GM18873 (cell line): ENCODE measurements at regions not wholly inside any gene's neighbourhood (a gene's known extent, or its start where the extent isn't known, plus 50 kb on each side); places are given as distances from the start of the nearest gene placed in this dataset.

ENCODE experiments used
- ATAC-seq: cut with Tn5 transposase; IDR thresholded peaks from one replicate; pipeline ENCODE4 v1.9.1; 2021; ENCODE audit warnings: mild to moderate bottlenecking, moderate library complexity, moderate number of reproducible peaks; ENCODE audit not compliant: unreplicated experiment, low FRiP score

DNA sequence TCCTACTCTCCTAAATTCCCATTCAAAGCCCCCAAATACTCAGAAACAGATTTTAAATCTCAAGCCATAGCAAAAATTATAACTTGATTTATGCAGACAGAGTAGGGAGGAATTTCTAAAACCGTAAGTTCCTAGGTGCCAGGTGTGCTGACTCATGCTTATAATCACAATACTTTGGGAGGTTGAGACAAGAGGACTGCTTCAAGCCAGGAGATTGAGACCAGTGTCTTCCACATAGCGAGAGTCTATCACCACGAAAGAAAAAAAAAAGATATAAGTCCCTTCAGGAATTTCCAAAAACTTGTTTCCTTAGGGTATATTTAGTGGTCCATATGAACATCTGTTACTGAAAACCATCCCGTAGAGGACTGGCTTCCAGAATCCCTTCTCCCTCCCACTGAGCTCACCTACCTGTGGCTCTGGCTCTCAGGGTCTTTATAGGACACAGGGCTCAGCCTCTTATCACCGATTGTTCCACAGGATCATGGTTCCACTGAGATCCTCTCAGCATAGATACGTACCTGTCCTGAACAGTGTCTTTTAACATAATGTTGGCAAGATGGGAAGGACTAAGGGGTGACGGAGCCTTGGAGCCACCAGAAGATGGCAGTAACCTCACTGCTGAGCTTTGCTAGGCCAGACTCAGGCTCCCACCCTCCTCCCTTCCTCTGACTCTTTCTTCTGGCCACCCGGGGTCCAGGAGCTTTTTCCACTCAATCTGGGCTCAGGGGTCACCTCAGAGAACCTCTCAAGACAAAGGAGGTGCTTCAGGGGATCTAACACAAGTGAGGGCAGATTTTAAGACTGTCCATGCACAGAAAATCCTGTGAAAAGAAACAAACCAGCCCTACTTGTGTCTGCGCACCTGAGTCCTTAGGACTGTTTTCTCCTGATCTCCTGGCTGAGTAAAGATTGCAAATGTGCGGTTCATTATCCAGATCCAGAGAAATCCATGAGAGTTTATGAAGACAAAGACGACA is 117.5 kb upstream of the TOP3B start:
- no peak for ATAC-seq

DNA sequence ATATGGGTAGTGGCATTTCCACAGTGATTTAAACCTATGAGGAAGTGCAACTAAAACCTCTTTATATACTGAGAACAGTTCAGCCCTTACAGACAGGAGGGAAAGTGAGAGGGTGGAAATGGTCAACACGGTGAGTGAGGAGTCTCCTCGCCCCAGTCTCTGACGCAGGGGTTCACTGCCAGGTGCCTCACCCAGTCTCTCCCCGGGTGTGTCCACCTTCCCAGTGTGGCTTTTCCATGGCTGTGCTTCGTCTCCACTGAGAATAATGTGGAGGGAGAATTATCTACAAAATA is 116.6 kb upstream of the TOP3B start:
- ATAC-seq, result no peak

DNA sequence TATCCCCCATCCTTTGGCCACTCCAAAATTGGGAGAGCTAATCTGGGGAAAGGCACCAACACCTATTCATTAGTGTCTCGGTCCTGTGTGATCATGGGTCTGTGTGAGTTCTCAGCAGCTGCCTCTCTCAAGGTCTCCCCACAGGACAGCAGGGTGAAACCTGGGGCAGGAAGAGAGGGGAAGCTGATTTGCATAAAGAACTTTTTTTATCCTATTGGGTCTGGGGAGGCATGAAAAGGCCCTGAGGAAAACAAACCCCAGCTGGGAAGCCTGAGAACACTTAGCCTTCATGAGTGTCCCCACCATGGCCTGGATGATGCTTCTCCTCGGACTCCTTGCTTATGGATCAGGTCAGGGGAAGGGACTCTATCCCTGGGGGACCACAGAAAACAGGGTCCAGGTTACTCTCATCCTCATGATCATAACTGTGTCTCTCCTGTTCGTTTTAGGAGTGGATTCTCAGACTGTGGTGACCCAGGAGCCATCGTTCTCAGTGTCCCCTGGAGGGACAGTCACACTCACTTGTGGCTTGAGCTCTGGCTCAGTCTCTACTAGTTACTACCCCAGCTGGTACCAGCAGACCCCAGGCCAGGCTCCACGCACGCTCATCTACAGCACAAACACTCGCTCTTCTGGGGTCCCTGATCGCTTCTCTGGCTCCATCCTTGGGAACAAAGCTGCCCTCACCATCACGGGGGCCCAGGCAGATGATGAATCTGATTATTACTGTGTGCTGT is 116.0 kb upstream of the TOP3B start:
- ATAC-seq, result no peak

DNA sequence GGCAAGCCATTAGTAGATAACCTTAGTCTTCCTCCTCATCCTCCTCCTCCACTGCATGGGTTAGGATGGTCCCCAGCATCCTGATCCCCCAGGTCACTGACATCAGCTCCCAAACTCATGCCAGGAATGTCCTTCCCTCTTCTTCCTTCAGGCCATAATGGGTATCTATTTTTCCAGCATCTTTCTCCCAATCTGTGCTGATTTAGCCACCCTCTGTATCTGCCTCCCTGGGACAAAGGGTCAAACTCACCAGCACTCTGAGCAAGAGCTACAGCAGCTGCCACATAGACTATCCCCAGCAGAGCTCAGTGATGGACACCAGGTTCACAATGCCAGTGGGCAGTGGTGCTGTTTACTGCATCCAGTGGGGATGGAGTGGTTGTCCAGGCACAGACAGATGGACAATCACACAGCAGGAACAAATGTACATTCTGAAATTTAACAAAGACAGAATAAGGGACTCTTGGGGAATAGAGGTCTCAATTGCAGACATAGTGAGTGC is 115.2 kb upstream of the TOP3B start:
- no peak for ATAC-seq

DNA sequence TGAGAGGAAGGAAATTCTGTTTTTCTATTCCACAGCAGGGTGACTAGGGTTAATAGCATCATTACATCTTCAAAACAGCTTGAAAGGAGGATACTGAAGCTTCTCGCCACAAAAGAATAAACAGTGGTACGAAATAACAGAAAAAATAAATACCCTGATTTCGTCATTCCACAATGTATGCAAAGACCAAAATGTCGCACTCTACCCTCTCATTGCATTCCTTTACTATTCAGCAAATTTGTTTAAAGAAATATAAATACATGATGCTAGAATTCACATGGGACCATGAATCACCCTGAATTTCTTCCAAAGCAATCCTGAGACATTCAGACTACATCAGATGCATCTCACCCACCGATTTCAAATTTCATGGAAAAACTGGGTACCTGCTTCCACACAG is 112.3 kb upstream of the TOP3B start:
- no peak for ATAC-seq

DNA sequence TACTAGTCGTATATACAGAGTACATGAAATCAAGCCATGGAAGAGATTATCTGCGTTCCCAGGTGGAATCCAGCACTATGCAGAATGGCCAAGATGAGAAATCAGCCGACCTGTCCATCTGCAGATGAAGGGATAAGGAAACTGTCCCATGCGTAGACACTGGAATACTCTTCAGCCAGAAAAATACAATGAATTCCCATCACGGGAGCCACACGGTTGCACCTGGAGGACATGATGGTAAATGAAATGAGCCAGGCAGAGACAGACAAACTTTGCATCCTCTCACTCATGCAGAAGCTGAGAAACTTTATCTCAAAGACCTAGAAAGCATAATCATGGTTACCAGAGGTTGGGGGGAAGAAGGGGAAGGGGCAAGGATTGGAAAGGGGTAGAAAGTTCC is 111.9 kb upstream of the TOP3B start:
- ATAC-seq, result no peak

DNA sequence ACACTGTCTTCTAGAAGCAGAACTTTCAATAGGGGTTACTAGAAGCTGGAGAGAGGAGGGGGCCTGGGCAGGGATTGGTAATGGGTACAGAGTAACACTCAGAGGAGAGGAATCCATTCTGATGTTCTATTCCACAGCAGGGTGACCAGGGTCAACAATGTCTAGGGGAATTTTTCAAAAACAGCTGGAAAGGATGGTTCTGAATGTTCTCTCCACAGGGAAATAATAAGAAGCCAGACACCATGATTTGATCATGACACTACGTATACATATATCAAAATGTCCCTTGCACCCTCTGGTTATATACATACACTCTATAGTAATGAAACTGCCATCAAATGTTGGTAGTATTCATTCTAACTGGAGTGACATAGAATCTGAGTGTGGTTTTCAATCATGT is 111.2 kb upstream of the TOP3B start:
- ATAC-seq, result no peak

DNA sequence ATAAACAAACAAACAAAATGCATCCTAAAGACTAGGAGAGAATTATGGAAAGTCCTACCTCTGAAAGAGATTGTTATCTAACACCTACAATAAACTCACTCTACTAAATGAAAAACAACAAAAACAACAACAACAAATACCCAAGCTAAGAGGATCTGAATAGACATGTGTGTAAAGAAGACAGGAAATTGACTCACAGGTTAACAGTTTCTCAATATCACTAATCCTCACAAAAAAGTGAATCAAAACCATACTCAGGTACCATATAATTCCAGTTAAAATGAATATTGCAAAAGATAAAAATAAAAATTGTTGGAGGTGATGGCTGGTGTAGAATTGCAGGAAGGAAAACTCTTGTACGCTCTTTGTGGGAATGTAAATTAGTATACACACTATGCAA is 110.4 kb upstream of the TOP3B start:
- ATAC-seq, result no peak

DNA sequence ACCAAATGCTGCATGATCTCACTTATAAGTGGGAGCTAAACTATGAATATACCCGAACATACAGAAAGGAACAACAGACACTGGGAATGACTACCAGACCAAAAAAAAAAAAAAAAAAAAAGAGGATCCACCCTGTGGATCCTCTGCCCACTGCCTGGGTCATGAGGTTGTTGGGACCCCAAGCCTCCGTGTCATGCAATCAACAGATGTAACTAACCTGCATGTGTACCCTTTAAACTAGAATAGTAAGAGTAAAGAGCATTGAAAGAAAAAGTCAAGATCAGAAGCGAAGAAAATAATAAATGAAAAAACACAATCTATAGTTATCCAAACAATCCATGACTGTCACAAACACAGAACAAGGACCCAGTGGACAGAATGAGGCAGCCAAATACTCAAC is 109.5 kb upstream of the TOP3B start:
- ATAC-seq, result no peak

DNA sequence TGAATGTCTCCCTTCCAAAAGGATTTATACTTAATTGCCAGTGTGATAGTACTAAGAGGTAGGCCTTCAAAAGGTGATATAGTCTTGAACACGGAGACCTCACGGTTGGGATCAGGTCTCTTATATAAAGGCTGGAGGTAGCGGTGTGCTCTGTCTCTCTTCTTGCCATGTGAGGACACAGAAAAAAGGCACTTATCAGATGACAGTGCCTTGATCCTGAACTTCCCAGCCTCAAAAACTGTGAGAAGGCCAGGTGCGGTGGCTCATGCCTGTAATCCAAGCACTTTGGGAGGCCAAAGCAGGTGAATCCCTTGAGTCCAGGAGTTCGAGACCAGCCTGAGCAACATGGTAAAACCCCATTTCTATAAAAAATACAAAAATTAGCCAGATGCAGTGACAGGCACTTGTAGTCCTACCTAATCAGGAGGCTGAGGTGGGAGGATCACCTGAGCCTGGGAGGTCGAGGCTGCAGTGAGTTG is 108.9 kb upstream of the TOP3B start:
- ATAC-seq, result no peak

DNA sequence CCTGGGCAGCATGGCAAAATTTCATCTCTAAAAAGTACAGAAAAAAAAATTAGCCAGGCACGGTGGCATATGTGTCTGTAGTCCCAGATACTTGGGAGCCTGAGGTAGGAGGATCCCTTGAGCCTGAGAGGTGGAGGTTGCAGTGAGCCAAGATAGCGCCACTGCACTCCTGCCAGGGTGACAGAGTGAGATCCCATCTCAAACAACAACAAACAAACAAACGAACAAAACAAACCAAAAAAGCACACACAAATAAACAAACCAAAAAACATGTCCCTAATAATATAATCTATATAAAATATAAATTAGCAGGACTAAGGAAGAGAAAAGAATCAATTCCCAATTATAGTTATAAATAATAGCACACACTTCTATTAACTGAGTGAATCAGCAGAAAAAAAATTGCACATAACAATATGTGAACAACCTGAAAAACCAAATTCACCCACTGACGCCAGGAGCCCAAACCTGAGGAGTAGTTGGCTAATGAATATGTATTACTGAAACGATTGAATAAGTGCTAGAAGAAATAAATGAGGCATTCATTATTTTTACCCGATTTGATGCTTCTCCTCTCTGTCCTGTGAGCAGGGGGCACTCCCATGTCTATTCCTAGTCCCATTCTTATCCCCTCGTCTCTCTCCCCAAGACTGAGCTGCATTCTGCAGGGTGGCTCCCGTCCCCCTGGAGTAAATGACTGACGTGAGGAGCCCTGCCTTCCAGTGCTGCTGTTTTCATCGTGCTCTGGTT is 108.2 kb upstream of the TOP3B start:
- ATAC-seq, result no peak

DNA sequence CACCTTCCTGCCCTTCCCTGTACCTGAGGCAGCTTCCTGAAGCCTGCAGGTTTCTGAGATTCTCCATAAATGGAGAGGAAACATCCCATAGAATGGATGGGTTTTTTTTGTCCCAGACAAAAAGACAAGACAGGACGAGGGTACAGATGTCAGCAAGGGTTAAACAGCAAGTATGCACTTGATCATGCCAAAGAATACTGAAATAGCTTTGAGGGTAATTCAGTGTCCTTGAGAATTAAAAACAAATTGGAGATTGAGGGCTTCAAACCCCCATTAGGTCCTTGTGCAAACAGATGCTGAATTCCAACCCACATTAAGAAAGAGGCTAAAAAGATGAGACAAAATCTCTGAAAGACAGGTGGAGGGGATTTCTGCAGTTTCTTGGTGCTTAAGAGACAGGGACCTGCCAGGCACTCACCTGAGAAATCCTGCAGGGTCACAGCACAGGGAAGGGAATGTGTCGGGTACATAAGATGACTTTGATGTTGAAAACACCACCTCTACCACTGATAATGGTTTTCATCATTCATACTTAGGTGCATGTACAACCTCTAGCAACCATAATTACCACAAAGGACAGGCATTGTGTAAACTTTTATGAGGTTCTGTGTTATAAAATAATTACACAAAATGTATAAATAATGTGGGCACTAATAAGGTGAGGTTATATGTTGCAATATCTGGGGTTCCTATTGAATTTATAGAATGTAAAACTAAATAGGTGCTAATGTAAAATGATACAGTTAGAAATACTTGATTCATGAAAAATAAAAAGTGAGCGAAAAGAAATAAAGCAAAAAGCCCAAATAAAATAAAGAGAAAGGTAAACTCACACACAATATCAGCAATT is 107.1 kb upstream of the TOP3B start:
- no peak for ATAC-seq

DNA sequence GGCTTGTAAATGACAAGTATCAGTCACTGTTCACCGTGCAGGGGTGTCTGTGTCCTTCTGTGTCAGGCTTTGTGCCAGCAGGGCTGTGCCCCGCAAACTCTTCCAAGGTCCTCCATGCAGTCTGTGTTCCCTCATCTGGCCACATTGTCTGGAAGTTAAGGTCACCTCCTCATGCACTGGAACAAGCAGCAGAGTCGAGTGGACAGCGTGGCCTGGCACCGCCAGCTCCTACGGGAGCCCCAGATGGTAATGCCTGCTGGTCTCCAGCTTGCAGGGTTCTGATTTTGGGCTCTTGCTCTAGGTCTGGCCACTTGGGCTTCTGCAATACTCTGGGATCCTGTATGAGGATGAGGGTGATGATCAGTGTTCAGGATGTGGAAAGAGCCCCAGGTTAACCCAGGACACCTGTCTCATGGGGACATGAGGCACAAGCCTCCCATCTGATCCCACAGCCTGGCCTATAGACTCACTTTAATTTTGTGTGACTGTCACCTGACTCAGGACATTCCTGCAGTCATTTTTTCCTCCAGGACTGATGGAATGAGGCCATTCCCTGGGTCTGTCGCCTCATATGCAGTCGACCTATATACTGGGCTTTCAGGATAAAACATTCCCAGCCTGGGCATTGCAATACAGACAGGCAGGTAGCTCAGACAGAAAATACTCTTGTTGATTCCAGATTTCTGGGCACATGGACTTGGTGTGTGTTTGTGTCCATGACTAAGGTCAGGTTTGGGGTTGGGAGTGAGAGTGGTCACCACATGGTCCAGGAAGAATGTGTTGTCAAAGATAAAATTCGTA is 106.3 kb upstream of the TOP3B start:
- ATAC-seq, result no peak

DNA sequence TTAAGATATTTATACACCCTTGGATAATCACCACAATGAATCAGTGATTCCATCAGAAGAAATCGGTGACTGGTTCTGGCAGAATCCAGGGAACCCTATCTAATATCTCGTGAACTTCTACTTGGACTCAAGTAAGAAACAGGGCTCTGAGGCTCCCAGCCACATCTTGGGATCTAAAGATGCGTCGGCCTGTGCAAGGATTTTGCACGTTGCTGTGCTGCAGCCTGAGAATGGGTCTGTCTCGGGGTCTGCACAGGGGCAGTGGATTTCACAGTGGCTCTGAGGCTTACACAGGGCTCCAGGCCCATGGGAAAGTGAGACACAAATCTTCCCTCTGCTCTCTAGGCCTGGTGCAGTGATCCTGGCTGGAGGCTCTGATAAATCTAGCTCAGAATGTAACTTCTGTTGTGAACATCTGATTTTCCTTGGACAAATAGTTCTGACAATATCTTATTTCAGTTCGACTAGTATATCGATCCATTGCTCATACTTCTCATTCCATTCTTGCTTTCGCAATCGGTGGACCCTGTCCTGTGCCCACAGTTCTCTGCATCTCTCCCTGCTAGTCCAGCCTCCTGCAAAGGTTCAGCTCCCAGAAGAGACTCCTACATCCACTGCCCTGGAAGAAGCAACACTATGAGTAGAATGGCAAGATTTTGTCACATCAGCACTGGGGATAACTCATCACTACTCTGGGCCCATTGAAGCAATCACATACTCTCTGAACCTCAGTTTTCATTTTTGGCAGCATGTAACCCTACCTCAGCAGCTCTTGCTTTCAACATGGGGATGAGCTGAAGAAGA is 105.5 kb upstream of the TOP3B start:
- no peak for ATAC-seq

DNA sequence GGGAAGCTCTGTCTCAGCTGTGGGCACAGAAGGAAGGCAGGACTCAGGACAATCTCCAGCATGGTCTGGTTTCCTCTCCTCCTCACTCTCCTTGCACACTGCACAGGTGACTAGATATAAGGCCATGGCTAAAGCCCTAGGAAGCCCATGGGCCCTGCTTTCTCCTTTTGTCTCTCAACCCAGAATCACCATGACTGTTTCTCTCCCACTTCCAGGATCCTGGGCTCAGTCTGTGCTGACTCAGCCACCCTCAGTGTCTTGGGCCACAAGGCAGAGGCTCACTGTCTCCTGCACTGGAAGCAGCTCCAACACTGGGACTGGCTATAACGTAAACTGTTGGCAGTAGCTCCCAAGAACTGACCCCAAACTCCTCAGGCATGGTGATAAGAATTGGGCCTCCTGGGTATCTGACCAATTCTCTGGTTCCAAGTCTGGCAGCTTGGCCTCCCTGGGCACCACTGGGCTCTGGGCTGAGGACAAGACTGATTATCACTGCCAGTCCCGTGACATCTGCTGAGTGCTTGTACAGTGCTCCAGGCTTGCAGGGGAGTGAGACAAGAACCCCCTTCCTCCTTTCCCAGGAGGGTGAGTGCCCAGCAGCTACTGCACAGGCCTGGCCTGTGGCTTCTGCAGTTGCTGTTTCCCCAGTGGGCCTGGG is 104.0 kb upstream of the TOP3B start:
- ATAC-seq, result no peak

DNA sequence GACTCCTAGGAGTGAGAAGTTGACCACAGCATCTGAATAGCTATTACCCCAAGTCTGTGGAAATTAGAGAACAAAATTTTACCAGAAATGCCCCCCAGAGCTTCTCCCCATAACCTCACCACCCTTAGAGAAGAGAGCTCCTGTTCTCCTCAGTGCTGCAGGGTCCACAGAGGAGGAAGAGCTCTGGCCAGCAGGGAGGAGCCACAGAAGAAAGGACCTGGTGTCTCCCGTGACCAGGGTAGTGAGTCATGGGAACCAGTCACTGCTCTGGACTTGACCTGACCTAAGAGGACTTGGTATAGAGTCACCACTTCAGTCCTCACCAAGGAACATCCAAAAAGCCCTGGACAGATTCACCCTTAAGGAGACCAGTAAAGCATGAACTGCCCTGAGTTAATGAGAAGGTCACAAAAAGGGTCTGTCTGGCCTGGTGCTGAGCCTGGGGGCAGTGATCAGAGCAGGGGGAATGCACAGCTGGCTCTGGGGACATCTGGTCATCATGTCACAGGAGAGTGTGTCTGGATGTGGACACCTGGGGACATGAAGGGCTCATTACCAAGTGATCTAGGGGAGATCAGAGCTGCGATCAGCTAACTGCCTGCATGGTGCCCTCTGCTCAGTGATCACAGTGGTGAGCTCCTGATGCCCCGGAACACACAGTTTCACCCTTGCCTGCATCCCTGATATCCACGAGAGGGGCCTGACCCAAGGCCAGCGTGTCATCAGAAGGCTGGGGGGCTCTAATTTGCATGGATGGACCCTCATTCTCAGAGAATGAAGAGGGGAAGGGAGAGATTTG is 103.3 kb upstream of the TOP3B start:
- ATAC-seq, result no peak

DNA sequence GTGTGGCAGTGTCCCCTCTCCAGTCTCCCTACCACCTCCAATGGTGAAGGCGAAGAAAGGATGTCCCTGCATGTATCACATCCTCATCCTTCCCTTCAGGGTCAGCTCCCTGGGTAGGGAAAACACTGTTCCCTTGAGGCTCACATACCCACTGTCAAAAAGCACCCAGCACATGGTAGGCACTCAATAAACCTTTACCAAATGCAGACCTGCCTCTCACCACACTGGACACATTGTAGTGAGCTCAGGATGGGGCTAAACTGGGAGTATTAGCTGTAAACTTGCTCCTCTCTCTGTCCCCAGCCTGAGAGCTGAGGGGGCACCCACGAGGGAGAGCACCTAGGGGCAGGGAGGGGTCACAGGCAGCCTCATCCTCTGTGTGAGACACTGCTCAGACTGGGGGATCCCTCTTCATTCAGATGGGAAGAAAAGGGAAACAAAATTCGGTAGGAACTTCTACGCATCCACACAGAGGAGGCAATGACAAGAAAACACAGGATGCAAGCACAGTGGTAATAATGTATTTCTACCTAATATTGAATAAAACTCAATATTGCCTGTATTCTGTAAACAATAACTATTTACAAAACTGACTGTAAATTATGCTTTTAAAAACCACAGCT is 101.6 kb upstream of the TOP3B start:
- ATAC-seq, result no peak
